Suprapubic skin (tissue), 4 donors: ENCODE measurements at regions not wholly inside any gene's neighbourhood (a gene's known extent, or its start where the extent isn't known, plus 50 kb on each side); places are given as distances from the start of the nearest gene placed in this dataset.

Source experiments
- DNase-seq, 2 donors: peaks; one replicate each; pipeline ENCODE4 v3.0.0-alpha.2; 2019; ENCODE audit warnings: low spot score in 2 of 2
- H3K27ac ChIP-seq: fragments of 200-600 bp; sonication (generic); one replicate; pipeline ENCODE4 v1.5.1; 2019
- H3K27me3 ChIP-seq: fragments of 200-600 bp; sonication (generic); one replicate; pipeline ENCODE4 v1.5.1; 2019
- H3K36me3 ChIP-seq: fragments of 200-600 bp; sonication (generic); one replicate; pipeline ENCODE4 v1.5.1; 2019
- H3K4me1 ChIP-seq: fragments of 200-600 bp; sonication (generic); one replicate; pipeline ENCODE4 v1.5.1; 2019
- H3K4me3 ChIP-seq: fragments of 200-600 bp; sonication (generic); one replicate; pipeline ENCODE4 v1.5.1; 2019; ENCODE audit warnings: mild to moderate bottlenecking
- H3K9me3 ChIP-seq: fragments of 200-600 bp; sonication (generic); one replicate; pipeline ENCODE4 v1.5.1; 2019
- EP300 ChIP-seq: sonication (generic); formaldehyde crosslinking; IDR thresholded peaks from one replicate; pipeline ENCODE4 v1.6.1; 2017; ENCODE audit warnings: antibody characterized with exemption
- POLR2A ChIP-seq, 2 donors: fragments of 450-650 bp; IDR thresholded peaks; one replicate each; pipeline ENCODE4 v1.6.1; 2017; ENCODE audit warnings: antibody characterized with exemption in 2 of 2, mild to moderate bottlenecking in 2 of 2, moderate library complexity in 2 of 2
- POLR2AphosphoS5 ChIP-seq, 3 donors: sonication (generic); formaldehyde crosslinking; IDR thresholded peaks; one replicate each; pipeline ENCODE4 v1.6.1; 2017; ENCODE audit warnings: antibody characterized with exemption in 3 of 3
- WGBS: methylation state at CpG from one replicate; pipeline ENCODE4 v1.1.5; 2018; 5-methylcytosine and 5-hydroxymethylcytosine counted together
- TF ChIP-seq, protein P1 (sequence below), 2 donors: fragments of 200-600 bp in 1 of 2; fragments of 450-650 bp in 1 of 2; sonication (generic) in 1 of 2; IDR thresholded peaks; one replicate each; pipeline ENCODE4 v1.5.1; 2016 to 2019; ENCODE audit warnings: antibody characterized with exemption in 2 of 2, mild to moderate bottlenecking in 1 of 2, moderate library complexity in 1 of 2

GRCh38 chr6:170160628-170161611 is 130.0 kb downstream of the DLL1 start:
- peak; percentile 52 to 66 for DNase-seq
- peaks cover 7% of the 10 kb centered on the region for H3K4me1 ChIP-seq
- TF ChIP-seq, protein P1, sequence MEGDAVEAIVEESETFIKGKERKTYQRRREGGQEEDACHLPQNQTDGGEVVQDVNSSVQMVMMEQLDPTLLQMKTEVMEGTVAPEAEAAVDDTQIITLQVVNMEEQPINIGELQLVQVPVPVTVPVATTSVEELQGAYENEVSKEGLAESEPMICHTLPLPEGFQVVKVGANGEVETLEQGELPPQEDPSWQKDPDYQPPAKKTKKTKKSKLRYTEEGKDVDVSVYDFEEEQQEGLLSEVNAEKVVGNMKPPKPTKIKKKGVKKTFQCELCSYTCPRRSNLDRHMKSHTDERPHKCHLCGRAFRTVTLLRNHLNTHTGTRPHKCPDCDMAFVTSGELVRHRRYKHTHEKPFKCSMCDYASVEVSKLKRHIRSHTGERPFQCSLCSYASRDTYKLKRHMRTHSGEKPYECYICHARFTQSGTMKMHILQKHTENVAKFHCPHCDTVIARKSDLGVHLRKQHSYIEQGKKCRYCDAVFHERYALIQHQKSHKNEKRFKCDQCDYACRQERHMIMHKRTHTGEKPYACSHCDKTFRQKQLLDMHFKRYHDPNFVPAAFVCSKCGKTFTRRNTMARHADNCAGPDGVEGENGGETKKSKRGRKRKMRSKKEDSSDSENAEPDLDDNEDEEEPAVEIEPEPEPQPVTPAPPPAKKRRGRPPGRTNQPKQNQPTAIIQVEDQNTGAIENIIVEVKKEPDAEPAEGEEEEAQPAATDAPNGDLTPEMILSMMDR (IDR thresholded peaks at IDR 0.05) = no peak
- no peak for TF ChIP-seq EP300
- TF ChIP-seq POLR2AphosphoS5 (IDR thresholded peaks at IDR 0.05) = no peak
- TF ChIP-seq POLR2A (IDR thresholded peaks at IDR 0.05) = no peak
- WGBS = 82% methylated on average over 19 of the region's 27 CpGs
- H3K36me3 ChIP-seq = no peaks in the 10 kb centered on the region
- H3K4me3 ChIP-seq = no peak overlapping the region
- H3K9me3 ChIP-seq = no peaks in the 10 kb centered on the region
- no peak overlapping the region for H3K27ac ChIP-seq
- H3K27me3 ChIP-seq = peaks cover 9% of the 10 kb centered on the region

DNA sequence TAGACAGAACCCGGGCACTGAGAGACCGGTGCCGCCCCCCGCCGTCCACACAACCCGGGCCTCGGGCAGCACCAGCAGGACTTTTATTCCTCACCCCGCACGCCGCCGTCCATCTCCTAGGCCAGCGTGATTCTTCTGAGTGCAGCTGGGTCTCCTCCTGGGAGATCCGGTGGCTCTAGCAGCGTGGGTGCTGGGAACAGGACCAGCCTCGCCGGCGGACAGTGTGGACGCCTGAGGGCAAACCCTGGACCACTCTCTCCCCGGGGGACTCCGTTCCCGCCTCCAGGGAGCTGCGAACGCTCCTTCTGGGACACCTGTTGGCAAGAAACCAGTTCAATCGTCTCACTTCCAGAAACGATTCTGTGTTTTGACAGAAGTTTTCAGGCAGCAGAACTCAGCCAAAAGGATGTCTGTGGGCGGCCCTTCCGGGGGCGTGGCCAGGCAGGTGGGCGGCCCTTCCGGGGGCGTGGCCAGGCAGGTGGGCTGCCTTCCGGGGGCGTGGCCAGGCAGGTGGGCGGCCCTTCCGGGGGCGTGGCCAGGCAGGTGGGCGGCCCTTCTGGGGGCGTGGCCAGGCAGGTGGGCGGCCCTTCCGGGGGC is 130.7 kb downstream of the DLL1 start:
- TF ChIP-seq POLR2AphosphoS5 (IDR thresholded peaks at IDR 0.05) (no peak), EP300 (no peak), POLR2A (IDR thresholded peaks at IDR 0.05) (no peak)
- TF ChIP-seq, protein P1 (IDR thresholded peaks at IDR 0.05) = no peak
- H3K9me3 ChIP-seq = no peaks in the 10 kb centered on the region
- H3K27me3 ChIP-seq = peaks cover 6% of the 10 kb centered on the region
- no peaks in the 10 kb centered on the region for H3K4me1 ChIP-seq
- DNase-seq = peak; percentile 49 to 78
- H3K36me3 ChIP-seq = no peaks in the 10 kb centered on the region
- no peak overlapping the region for H3K27ac ChIP-seq
- 88% methylated on average over 13 of the region's 40 CpGs for WGBS
- H3K4me3 ChIP-seq = no peak overlapping the region

DNA sequence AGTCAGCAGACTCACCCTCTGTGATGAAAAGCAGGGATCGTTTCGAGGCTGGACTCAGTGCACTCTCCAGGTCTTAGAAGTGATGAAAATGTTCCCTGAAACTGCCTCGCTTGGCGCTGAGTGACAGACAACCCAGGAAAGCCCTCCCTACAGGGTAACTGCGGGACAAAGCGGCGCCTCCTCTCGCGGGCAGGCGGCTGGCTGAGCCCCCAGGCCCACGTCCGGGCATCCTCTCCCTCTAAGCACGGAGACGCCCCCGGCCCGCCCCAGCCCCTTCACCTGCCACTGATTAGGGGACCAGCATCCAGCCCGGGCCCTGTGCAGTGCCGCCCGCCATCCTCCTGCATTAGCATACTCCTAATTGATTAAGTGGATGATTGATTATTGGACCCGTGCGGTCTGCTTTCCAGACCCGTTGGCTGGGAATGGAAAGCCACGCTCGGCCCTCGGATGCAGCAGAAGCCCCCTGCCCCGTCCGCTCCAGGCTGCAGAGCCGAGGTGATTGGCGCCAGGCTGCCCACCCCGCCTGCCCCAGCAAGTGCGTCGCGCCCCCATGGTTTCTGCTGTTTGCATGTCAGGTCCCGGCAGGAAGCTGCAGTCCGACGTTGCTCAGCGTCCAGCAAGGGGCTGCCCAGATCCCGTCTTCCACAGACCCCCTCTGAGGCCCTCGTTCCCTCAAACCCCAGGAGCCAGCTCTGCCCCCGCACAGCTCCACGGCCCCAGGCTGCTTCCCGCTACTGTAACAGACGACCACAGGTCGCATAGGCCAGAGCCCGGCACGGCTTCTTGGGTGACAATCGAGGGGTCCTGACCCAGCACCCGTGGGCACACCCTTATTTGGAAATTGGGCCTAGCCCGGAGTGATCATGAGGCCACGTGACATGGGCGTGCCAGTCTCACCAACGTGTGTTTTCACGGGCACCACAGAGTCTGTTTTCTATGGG is 131.6 kb downstream of the DLL1 start:
- no peaks in the 10 kb centered on the region for H3K36me3 ChIP-seq
- WGBS = 88% methylated on average over 28 of the region's 53 CpGs
- no peak overlapping the region for H3K4me3 ChIP-seq
- peak; percentile 50 to 80 for DNase-seq
- H3K9me3 ChIP-seq = no peaks in the 10 kb centered on the region
- H3K27me3 ChIP-seq = peaks cover 3% of the 10 kb centered on the region
- no peaks in the 10 kb centered on the region for H3K4me1 ChIP-seq
- TF ChIP-seq EP300 = no peak
- TF ChIP-seq, protein P1 (IDR thresholded peaks at IDR 0.05) = no peak
- TF ChIP-seq POLR2AphosphoS5 (IDR thresholded peaks at IDR 0.05) = no peak
- no peak for TF ChIP-seq POLR2A (IDR thresholded peaks at IDR 0.05)
- H3K27ac ChIP-seq = no peak overlapping the region

DNA sequence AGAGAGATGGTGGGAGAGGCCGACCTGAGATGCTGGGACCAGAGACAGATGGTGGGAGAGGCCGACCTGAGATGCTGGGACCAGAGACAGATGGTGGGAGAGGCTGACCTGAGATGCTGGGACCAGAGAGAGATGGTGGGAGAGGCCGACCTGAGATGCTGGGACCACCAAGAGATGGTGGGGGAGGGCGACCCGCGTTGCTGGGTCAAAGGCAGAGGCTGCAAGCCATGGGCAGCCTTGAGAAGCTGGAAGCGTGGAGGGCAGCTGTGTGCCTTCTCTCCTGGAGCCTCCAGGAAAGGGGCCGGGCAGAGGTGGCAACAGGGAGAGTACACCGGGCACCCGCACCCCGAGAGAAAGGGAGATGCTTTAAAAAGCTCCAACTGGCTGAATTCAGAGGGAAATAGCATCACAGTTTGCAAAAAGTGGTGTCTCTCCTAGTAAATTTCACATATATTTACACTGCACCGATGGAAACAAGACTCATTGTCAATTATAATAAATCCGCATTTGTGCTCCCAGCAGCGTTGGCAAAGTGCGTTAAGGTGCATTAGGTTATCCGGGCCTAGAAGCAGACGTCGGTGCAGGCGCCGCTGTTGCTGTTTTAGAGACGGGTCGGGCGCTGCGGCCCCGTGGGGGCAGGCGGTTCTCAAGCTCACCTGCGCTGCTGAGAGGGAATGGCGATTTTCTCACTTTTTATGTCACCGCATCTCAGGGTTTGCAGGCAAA is 132.4 kb downstream of the DLL1 start:
- Histone ChIP-seq H3K4me3 (no peak overlapping the region), H3K9me3 (no peaks in the 10 kb centered on the region), H3K36me3 (no peaks in the 10 kb centered on the region), H3K4me1 (peaks cover 2% of the 10 kb centered on the region), H3K27me3 (peaks cover 4% of the 10 kb centered on the region), H3K27ac (no peak overlapping the region)
- no peak for TF ChIP-seq EP300
- no peak for TF ChIP-seq POLR2AphosphoS5 (IDR thresholded peaks at IDR 0.05)
- no peak for TF ChIP-seq POLR2A (IDR thresholded peaks at IDR 0.05)
- TF ChIP-seq, protein P1 (IDR thresholded peaks at IDR 0.05) = no peak
- DNase-seq = peak; percentile 35 to 62
- WGBS = 92% methylated on average over 29 of the region's 29 CpGs
